D721Med (cell line): ENCODE measurements at regions not wholly inside any gene's neighbourhood (a gene's known extent, or its start where the extent isn't known, plus 50 kb on each side); places are given as distances from the start of the nearest gene placed in this dataset.
"Not testable (repeated sequence)": the region's sequence is repeated elsewhere in the genome, so short reads cannot be mapped to it uniquely, and the experiment has no call there.

Experiments
- DNase-seq: peaks from one replicate; pipeline ENCODE4 v3.0.0; 2011; ENCODE audit warnings: low spot score; ENCODE audit not compliant: insufficient read length
- FAIRE-seq: peaks from 2 replicates; lab custom pipeline; 2011; peaks lifted over from hg19 to GRCh38; lab: Jason Lieb, UNC
- CTCF ChIP-seq: IDR thresholded peaks from 2 replicates; pipeline ENCODE4 v1.5.1; 2012; ENCODE audit warnings: mild to moderate bottlenecking, control low read depth; ENCODE audit not compliant: insufficient read depth; ENCODE audit errors: missing control alignments

GRCh38 chr3:170808041-170808440 lies 62.0 kb downstream of the RPL22L1 start:
- no peak for TF ChIP-seq CTCF
- FAIRE-seq (no peak), DNase-seq (no peak)

GRCh38 chr3:170806676-170807075 lies 63.3 kb downstream of the RPL22L1 start:
- DNase-seq (no peak), FAIRE-seq (no peak)
- no peak for TF ChIP-seq CTCF

- DNase-seq (no peak), FAIRE-seq (no peak)
- no peak for TF ChIP-seq CTCF
Observed at GRCh38 chr3:170806141-170806540, 63.9 kb downstream of the RPL22L1 start.

GRCh38 chr3:170805296-170805695 lies 64.7 kb downstream of the RPL22L1 start:
- FAIRE-seq, DNase-seq: not testable (repeated sequence)

- FAIRE-seq, DNase-seq: not testable (repeated sequence)
Observed at GRCh38 chr3:170804634-170805033, 65.4 kb downstream of the RPL22L1 start.

- no peak for FAIRE-seq
- DNase-seq = no peak
- TF ChIP-seq CTCF = no peak
Observed at GRCh38 chr3:170804078-170804477, 65.9 kb downstream of the RPL22L1 start.

- no peak for TF ChIP-seq CTCF
- DNase-seq = no peak
- FAIRE-seq = no peak
Observed at GRCh38 chr3:170802164-170803151, 67.5 kb downstream of the RPL22L1 start.

- no peak for TF ChIP-seq CTCF
- no peak for DNase-seq
- FAIRE-seq = no peak
Observed at GRCh38 chr3:170801597-170801996, 68.4 kb downstream of the RPL22L1 start.

- not testable (repeated sequence) for FAIRE-seq, DNase-seq
Observed at GRCh38 chr3:170800275-170800674, 69.7 kb downstream of the RPL22L1 start.
